DND-41 (cell line): ENCODE measurements at regions not wholly inside any gene's neighbourhood (a gene's known extent, or its start where the extent isn't known, plus 50 kb on each side); places are given as distances from the start of the nearest gene placed in this dataset.

Experiments
- EZH2 ChIP-seq: IDR thresholded peaks from 3 replicates; pipeline ENCODE4 v1.6.1; 2012; ENCODE audit warnings: borderline replicate concordance, low read depth, mild to moderate bottlenecking, moderate library complexity, low read length, inconsistent platforms; ENCODE audit not compliant: severe bottlenecking
- TF ChIP-seq, protein P1 (sequence below): IDR thresholded peaks from 2 replicates; pipeline ENCODE4 v1.5.1; 2012; ENCODE audit warnings: borderline replicate concordance, low read length, moderate library complexity, mild to moderate bottlenecking; ENCODE audit not compliant: poor library complexity, severe bottlenecking; ENCODE audit errors: extremely low read depth

DNA sequence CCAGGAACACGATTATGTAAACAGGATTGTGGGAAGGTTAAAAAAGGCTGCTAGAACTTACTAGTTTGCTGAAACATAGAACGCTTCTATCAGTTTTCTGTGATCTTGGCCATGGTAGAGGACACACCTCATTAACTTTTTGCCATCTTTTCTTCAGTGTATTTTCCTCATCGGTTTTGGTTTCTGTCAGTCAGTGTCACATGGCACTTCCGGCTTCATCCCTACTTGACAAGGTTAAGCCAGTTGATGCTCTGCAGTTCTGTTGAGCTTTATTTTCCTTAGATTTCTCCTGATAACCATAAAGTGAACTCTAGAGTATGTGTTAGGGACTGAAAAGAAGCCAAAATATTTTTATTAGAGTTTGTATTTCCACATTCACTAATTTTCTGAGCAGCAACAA is 147.5 kb downstream of the NDFIP2 start:
- TF ChIP-seq, protein P1, sequence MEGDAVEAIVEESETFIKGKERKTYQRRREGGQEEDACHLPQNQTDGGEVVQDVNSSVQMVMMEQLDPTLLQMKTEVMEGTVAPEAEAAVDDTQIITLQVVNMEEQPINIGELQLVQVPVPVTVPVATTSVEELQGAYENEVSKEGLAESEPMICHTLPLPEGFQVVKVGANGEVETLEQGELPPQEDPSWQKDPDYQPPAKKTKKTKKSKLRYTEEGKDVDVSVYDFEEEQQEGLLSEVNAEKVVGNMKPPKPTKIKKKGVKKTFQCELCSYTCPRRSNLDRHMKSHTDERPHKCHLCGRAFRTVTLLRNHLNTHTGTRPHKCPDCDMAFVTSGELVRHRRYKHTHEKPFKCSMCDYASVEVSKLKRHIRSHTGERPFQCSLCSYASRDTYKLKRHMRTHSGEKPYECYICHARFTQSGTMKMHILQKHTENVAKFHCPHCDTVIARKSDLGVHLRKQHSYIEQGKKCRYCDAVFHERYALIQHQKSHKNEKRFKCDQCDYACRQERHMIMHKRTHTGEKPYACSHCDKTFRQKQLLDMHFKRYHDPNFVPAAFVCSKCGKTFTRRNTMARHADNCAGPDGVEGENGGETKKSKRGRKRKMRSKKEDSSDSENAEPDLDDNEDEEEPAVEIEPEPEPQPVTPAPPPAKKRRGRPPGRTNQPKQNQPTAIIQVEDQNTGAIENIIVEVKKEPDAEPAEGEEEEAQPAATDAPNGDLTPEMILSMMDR, result no peak
- no peak for TF ChIP-seq EZH2
